ENCODE measurements at regions not wholly inside any gene's neighbourhood (a gene's known extent, or its start where the extent isn't known, plus 50 kb on each side); places are given as distances from the start of the nearest gene placed in this dataset.

DNA sequence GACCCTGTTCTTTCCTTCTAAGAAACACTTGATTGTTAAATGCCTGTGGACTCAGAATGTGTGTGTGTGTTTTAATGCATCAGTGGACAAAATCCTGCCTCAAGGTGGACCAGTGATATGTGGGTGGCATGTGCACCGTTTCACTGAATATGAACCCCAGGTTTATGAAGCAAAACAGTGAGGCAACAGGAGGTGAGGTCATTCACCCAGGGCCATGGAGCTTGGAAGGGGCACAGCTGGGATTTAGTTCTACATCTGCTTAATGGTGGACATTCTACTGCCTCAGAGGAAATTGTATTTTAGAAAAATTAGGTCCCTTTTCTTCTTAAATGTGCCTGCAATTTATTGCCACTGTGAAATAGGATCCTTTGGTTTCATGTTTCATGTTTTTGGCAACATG is 549.5 kb upstream of the EEF2KMT start:
- no peak for DNase-seq (ENCODE audit: low spot score)

DNA sequence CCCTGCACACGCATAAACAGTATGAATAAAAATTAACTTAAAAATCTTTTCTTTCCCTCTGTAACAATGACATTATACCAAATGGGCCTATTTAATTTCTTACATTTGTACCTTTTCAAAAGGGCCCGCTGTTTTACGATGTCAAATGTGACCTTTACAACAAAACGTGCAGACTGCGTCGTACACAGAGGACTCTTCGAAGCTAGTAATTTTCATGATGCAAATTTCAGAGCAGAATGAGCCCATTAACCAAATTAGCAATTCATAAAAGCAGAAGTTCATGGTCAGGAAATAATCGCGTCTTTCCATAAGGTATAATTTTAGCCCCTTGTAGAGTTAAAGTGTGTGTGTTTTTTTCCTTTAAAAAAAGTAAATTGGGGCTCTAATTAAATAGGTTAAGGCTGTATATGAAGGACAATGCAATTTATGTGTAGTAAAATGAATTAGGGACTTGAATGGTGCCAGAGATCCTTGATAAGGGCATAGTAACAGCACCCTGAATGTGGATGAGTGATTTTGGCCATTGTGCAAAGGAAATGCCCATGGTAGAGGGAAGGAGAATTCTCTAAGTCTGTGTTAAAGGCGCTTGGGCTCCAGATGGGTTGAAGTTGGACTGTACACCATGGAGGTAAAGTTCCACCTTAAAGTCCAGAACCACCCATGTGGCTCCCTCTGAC is 546.4 kb upstream of the EEF2KMT start:
- no peak for DNase-seq (ENCODE audit: low spot score)

DNA sequence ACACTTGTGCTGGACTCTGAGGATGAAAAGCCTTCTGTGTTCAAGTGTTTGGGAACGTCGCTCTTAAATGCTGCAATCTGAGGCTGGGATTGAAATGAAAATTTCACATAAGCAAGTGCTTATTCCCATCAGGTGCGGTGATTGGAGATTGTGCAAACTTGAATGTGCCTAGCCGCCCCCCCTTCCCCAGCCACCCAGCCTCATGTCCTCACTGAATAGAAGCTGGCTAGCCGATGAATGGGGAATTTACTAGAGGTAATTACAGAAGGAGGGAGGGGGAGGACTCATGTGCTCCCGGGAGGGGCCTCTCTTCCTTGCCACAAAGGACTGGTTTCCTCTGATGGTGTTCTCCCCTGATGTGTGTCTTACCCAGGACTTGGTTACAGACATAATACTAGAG is 544.8 kb upstream of the EEF2KMT start:
- DNase-seq (ENCODE audit: low spot score) = no peak

DNA sequence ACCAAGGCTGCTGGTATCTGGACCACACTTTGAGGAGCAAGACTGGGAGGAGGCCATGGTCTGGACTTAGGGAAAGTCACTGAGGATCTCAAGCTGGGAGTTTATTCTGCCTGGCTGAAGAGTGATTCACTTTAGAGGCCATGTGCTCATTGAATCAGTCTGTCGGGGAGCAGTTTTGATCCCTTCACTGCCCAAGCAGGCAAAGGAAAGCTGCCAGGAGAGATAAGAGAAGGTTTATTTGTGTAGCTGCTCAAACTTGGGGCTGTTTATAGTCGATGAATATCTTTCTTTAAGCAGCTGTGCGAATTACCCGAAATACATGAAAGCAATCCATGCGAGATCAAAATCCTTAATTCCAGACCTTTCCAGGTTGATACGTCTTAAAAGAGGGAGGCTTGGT is 544.4 kb upstream of the EEF2KMT start:
- DNase-seq (ENCODE audit: low spot score) = no peak

DNA sequence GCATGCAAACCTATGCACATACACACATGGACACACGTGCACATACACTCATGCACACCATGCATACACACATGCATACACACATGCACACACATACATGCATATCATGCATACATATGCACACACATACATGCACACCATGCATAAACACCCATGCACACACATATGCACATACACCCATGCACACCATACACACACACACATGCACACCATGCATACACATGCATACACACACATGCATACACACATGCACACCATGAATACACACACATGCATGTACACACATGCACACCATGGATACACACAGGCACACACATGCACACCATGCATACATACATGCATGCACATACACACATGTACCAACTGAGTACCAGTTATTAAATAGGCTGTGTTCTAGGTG is 543.3 kb upstream of the EEF2KMT start:
- no peak for DNase-seq (ENCODE audit: low spot score)

DNA sequence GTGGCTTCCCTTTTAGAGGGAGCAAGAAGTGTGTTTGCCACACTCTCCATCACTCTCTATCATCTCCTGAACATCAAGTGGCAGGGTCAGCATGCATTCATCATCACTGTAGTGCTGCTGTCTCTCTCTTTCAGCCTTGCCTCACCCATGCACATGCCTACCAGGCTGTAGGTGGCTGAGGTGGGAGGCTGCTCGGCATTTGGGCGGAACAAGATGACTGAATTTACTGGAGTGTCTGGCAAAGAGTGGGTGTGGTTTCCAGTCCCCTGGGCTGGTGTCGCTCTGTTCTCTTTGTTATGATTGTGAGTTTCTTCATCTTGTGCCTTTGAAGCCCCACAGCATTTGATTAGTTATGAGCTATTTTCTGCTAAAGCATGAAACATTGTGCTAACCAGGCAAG is 541.9 kb upstream of the EEF2KMT start:
- no peak for DNase-seq (ENCODE audit: low spot score)

DNA sequence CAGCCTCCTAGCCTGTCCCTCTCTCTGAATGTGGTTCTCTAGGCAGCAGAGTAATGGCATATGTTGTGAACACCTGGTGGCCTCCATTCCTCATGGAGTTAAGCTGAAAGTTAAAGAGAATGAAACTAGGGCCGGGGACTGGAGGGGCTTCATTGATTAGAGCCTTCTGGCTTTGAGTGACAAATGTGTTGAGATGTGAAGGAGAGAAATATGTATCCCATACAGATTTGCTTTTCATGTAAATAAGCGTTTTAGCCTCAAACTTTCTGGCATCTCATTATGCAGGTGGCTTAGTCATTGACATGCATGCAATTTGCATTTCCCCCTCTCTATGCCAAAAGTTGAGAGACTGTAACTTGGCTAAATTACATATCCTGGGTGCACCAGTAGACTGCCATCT is 537.7 kb upstream of the EEF2KMT start:
- DNase-seq (ENCODE audit: low spot score) = no peak

DNA sequence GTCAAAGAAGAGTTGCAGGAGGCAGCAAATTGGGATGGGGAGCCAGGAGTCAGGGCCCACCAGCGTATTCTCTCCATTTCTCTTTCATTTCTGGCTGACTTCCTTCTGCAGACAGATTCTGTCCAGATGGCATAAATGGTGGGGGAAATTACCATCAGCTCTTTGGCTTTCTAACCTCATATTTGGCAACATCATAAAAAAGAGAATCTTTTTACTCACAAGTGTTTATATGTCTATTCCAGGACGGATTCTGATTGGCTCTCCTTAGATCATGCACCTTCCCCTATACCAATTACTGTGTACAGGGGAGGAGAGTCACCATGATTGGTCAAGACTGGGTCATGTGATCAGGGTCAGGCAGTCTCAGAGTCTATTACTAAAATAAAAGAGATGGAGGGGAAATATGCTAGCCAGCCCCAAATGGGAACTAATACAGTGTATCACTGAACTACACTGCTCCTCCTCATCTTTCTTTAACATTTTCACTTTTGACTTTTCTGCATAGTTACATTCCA is 537.1 kb upstream of the EEF2KMT start:
- DNase-seq (ENCODE audit: low spot score) = no peak

DNA sequence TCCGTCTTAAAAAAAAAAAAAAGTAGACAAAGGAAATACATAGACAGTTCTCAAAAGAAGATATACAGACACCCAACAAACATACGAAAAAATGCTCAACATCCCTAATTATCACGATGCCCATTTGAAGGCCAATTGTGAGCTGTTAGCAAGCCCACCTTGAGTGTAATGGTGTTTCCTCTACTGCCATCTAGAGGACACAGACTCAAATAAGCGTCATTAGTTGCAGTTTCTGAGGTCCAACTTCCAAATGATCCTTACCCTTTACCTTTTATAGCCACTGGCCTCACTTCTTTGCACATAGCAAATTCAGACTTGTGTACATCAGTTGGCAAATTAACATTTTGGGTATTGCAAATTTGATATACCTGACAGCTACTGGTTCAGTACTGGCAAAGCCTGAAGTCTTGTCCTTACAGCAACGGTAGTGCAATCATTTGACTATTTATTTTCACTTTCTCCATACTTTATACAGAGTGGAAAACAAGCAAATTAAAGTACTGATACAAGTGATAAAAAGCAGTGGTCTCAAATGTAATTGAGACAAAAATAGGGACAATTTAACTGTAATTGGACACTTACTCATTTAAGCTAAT is 536.3 kb upstream of the EEF2KMT start:
- no peak for DNase-seq (ENCODE audit: low spot score)

DNA sequence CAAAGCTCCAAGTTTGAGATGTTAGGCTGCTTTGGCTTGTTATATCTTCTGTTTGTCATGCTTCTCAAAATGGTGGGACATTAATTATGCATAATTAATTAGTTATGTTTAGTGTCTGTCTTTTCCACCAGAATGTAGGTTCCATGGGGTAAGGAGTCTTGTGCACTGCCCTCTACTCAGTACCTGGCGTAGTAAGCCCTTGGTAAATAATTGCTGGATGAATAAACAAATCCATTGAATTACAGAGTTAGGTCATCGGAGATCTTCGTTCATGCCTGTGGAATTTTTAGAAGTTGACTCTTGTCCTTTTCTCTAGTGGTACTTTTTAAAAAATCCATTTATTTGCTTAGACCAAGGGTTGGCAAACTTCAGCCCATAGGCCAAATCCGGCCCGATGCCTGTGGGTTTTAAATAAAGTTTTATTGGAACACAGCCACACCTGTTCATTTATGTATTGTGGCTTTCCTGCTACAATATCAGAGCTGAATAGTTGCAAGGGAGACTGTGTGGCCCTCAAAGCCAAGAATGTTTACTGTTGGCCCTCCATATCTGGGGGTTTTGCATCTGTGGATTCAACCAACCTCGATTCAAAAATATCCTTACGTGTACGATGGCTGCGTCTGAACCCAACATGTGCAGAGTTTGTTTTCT is 524.8 kb upstream of the EEF2KMT start:
- no peak for DNase-seq (ENCODE audit: low spot score)

DNA sequence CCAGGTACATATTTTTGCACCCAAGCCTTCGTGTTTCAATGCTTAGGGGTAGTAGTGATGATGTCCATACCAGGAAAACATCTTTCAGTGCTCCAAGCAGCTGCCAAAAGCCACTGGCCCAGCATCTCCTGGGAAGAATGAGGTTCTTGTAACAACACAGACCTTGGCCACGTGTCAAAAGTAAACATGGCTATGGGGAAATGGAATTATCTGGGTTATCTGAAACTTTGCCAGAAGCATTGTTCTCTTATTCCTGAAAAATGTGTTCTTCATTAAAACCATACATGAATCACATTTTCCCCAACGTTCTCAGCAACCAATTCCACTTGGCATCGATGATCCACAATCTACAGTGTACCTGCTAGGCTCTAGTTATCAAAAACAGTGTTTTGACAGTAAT is 524.2 kb upstream of the EEF2KMT start:
- no peak for DNase-seq (ENCODE audit: low spot score)

DNA sequence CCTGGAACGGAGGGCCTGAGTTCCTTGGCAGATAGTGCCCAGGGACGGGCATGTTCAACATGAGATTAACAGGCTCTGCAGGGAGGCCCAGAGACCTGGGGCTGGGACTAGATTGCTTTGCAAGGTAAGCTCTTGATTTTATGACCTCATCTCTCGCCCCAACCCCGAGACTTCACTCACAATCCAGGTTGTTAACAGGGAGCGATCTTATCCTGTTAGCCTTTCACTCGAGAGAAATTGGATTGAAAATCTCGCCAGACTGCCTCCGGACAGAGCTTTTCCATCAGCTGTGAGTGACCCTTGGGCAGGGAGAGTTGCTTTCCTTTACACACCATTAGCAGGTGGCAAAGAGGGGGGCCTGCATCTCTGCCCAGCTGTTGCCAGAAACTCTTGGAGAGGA is 521.7 kb upstream of the EEF2KMT start:
- no peak for DNase-seq (ENCODE audit: low spot score)

DNA sequence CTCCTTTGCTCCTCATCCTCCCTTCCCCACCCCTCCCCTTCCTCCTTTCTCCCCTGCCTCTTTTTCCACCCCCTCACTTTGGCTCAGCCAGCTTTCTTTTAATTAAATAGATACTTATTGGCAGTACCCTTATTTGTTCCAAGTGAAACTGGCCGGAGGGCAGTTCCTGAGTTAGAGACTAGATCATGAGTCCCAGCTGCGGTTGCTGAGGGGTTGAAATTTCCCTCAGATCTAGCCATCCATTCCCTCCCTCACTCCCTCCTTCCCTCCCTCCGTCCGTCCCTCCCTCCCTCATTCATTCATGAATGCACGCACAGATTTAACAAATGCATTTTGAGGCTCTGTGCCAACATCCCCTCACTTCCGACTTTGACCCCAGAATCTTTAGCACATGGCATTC is 519.2 kb upstream of the EEF2KMT start:
- DNase-seq (ENCODE audit: low spot score) = no peak

DNA sequence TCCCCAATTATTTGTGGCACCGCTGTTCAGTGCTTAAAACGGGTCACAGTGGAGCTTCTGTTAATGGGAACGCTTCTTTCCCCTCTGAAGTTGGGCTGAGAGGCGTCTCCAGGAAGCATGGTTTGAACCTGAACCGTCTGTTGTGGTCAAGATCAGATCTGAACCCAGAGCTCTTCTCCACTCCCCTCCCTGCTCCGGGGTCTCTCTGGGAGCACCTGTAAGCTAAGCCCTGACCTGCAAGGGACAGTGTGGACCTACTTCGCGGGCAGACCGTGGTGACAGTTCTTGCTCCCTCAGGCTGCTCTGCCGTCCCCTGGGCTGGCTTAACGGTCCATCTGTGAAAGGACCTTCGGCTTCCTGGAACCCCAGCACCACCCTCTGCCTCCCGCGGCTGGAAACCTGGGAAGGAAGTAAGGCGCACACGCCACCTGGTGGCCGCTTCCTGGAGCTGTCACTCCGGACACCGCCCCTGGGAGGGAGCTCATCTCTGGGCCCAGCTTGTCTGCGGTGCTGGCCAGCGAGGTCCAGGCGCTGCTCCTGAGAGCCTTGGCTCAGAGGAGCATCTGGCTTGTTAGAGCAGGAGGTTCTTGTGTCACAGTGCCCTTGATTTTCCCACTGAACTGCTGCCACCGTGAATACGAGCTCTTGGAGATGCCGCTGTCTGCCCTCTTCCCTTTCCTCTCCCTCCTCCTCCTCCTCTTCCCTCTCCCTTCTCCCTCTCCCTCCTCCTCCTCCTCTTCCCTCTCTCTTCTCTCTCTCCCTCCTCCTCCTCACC is 518.5 kb upstream of the EEF2KMT start:
- no peak for DNase-seq (ENCODE audit: low spot score)

DNA sequence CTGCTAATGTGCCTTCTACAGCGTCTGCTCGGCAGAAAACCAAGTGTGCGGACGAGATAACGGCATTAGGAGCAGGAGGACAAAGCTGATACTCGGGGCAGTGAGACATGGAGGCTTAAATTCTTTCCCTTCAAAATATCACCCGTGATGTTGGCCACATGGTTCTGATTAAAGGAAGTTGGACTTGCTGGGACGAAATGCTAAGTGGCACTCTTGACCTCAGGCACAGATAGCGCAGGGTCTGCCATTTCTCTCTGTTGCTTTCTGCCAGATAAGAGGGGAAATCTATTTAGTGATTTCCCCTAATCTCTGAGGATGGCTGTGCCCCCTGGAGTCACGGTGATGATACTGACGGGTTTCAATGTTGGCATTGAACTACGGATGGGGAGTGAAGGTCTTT is 509.6 kb upstream of the EEF2KMT start:
- DNase-seq (ENCODE audit: low spot score) = no peak

DNA sequence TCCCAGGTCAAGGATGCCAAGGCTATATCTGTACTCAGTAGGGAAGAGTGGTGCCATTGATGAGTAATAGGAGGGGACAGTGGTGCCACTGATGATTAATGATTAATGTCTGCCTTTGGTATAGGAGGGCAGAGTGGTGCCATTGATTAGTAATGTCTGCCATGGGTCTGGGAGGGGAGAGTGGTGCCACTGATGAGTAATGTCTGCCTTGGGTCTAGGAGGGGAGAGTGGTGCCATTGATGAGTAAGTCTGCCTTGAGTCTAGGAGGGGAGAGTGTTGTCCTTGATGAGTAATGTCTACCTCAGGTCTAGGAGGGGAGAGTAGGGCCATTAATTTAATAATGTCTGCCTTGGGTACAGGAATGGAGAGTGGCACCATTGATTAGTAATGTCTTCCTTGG is 507.8 kb upstream of the EEF2KMT start:
- DNase-seq (ENCODE audit: low spot score) = no peak

DNA sequence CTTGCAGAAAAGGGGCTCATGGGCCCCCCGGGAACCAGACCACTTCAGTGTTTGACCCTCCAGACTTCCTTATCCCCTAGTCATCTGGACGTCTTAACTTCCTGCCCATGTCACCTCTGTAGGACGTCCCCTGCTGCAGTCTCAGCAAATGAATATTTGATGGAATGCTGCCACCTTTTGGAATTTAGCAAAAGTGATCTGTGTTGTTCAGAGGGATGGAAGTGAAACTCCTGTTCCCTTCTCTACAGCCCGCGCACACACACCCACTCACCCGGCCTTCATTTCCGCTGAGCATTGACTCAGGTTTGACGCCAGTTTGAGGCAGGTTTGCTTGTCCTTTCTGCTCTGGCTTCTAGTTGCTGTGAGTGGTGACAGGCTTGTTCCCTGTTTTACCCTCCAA is 507.2 kb upstream of the EEF2KMT start:
- no peak for DNase-seq (ENCODE audit: low spot score)

DNA sequence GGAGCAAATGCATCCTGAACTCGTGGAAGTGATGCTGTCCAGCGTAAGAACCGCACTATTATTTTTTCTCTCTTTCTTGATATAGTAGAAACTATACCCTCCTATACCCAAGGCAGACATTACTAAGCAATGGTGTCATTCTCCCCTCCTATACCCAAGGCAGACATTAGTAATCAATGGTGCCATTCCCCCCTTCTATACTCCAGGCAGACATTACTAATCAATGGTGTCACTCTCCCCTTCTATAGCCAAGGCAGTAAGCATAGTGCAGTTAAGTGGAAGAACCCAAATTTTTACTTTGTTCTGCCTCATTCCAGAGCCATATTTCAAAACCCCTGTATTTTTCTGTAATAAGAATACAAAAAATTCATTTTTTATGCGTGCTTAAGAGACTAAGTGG is 506.2 kb upstream of the EEF2KMT start:
- no peak for DNase-seq (ENCODE audit: low spot score)

DNA sequence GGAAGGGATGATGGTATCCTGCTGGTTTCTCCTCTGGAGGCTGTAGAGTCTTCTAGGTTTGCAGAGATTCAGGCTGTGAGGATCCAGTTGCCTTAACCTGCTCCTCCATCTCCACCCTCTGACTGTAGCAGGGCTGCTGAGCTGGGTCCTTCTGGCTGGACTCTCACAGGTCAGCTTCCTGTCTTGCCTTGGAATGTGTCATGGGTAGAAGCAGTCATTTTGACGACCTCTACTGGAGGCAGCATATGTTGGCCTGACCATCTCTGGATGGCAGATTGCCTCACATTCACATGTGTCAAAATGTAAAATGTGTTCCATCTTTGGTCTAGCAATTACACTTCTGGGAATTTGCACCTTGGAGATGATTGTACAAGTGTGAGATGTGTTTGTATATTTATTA is 504.4 kb upstream of the EEF2KMT start:
- no peak for DNase-seq (ENCODE audit: low spot score)

DNA sequence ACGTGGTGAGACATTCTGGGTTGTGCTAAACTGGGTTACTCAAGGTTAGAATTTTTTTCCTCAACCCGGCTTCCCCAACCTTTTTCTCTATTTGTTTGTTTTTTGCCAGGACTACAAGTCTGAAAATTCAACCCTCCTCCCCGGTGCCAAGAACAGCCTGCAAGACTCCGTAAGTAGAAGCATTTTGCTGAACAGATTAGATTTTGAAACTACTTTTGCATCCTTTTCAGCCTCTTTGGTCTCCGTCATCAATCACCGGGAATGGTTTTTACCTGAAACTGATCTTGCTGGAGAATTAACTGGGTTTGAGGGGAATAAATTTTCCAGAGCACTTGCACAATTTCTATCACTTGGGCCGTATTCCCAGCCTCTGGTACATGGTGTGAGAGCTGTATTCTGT is 501.2 kb upstream of the EEF2KMT start:
- DNase-seq (ENCODE audit: low spot score) = no peak

DNA sequence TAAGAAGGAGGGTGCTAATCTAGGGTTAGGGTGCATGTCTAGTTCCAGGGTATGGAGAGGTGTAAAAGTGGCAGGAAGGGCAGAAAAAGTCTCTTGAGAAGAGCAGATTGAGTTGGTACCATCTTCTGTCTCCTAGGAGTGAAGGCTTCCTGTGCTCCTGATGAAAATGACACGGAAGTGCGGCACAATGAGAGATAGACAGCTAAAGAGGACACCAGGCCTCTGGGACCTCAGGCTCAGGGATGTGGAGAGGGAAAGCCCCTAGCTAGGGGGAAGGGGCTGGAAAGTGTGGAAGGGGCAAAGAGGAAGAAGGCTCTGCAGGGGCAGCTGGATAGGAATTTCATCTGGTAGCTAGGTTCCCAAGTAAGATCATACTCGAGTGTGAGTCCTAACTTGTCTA is 498.3 kb upstream of the EEF2KMT start:
- DNase-seq (ENCODE audit: low spot score) = no peak

DNA sequence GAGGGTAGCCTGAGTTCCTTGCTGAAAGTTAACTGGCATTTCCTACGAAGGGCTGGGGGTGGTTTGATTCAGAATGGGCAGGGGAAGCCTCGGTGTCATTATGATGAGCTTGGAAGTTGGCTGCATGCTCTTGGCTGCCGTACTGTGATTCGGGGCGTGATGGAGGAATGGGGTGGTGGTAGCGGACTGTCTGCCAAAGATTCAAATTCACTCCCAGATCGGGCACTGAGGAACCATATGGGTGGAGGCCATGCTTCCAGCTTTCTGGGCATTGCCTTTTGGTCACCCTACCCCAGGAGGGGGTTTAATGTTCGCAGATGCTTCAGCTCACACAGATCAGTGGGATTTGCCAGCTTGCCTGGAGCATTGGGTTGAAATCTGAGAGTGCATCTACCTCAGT is 492.8 kb upstream of the EEF2KMT start:
- DNase-seq (ENCODE audit: low spot score) = no peak

DNA sequence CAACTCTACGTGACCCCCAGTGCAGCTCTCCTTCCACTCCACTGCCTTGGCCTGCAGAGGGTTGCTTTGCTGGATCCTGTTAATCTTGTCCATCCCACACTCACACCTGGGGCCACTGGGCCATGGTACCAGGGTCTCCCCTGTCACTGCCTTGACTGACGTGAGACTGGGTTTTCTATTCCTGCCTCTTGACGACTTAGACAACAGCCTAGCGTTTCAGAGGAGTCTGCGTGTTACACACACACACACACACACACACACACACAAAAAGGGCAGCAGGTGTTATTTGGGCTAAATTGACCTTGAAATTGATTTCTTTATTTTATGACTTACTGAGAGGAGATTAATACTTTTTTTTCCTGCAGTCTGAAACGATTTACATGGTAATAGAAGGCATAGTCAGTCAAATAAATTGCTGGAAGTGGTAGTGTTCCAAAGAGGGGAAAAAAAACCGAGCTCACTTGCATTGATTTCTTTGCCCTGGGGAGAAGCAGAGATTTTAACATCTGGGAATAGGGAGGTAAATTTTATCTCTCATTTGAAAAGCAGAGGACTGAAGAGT is 492.3 kb upstream of the EEF2KMT start:
- DNase-seq (ENCODE audit: low spot score) = no peak

All from CD4-positive, alpha-beta T cell treated with Interleukin-6 at 100 ng/mL for 8 hours (primary cell).